HCT116 (cell line): ENCODE measurements at regions not wholly inside any gene's neighbourhood (a gene's known extent, or its start where the extent isn't known, plus 50 kb on each side); places are given as distances from the start of the nearest gene placed in this dataset.

Experiments used
- ATAC-seq: fragments of 200-7000 bp; cut with Tn5 transposase; 2 replicates; pipeline ENCODE4 v1.9.1; 2020; ENCODE audit warnings: mild to moderate bottlenecking, moderate library complexity
- BruUV-seq: library from RNA; stranded (reverse); fragments of 400-500 nt; replicated peaks from 2 replicates; lab custom pipeline; 2021; lab: Mats Ljungman, UMichigan
- CTCF ChIA-PET: fragments of 300-600 bp; sonication (Branson Sonifier 250); formaldehyde crosslinking; loops from one replicate; lab custom pipeline; 2021; ENCODE audit warnings: antibody characterized with exemption; lab: Charles Lee
- POLR2A ChIA-PET: fragments of 300-600, 350-600 bp; sonication (Branson Sonifier 250); formaldehyde crosslinking; loops from one replicate; lab custom pipeline; 2021; ENCODE audit warnings: antibody characterized with exemption; lab: Charles Lee
- RAD21 ChIA-PET, 2 experiments: fragments of 300-600 bp; sonication (Branson Sonifier 250); formaldehyde crosslinking; loops; one replicate each; lab custom pipeline; 2023; ENCODE audit warnings: low total read pairs in 2 of 2; ENCODE audit not compliant: uncharacterized antibody in 2 of 2, unreplicated experiment in 2 of 2, low non-redundant PET in 1 of 2; lab: Charles Lee
- DNase-seq: peaks from one replicate; pipeline ENCODE4 v3.0.0-alpha.2; 2010; ENCODE audit warnings: low read depth, low spot score
- H2AFZ ChIP-seq: fragments of 200-600 bp; shearing (Covaris generic), sonication (generic); 2 replicates; pipeline ENCODE4 v1.6.1; 2017; ENCODE audit warnings: low read depth, mixed run types, mixed read lengths, antibody characterized with exemption, low read length; ENCODE audit not compliant: poor library complexity, severe bottlenecking
- H3K27ac ChIP-seq: 2 replicates; pipeline ENCODE4 v1.5.1; 2012; ENCODE audit warnings: low read depth, low read length
- H3K27me3 ChIP-seq: fragments of 200-600 bp; sonication (generic); 2 replicates; pipeline ENCODE4 v1.6.1; 2016; ENCODE audit warnings: mixed run types, low read length, mixed read lengths; ENCODE audit not compliant: insufficient read depth
- H3K36me3 ChIP-seq, 2 experiments: fragments of 200-500 bp in 1 of 2; fragments of 200-600 bp in 1 of 2; sonication (Bioruptor generic) in 1 of 2; sonication (generic) in 1 of 2; 2 replicates each; pipeline versions ENCODE4 v1.5.1 to v1.6.1; 2014 to 2016; ENCODE audit warnings: low read length in 2 of 2, inconsistent platforms in 1 of 2, mixed read lengths in 1 of 2, mixed run types in 1 of 2; ENCODE audit not compliant: insufficient read depth in 2 of 2, control insufficient read depth in 1 of 2
- H3K4me1 ChIP-seq, 2 experiments: fragments of 200-600 bp in 1 of 2; sonication (generic) in 1 of 2; 2 replicates each; pipeline versions ENCODE4 v1.5.1 to v1.6.1; 2012 to 2017; ENCODE audit warnings: low read length in 2 of 2, inconsistent platforms in 1 of 2, mild to moderate bottlenecking in 1 of 2, mixed read lengths in 1 of 2, mixed run types in 1 of 2, moderate library complexity in 1 of 2; ENCODE audit not compliant: insufficient read depth in 2 of 2, control insufficient read depth in 1 of 2
- H3K4me2 ChIP-seq: fragments of 200-600 bp; sonication (generic); 2 replicates; pipeline ENCODE4 v1.6.1; 2017; ENCODE audit warnings: mixed run types, low read length, mixed read lengths
- H3K4me3 ChIP-seq, 2 experiments: fragments of 200-600 bp in 1 of 2; sonication (generic) in 1 of 2; replicated peaks in 1 of 2; 2 replicates each; pipeline ENCODE4 v1.5.1; 2011 to 2016; ENCODE audit warnings: low read length in 2 of 2, control low read depth in 1 of 2, low read depth in 1 of 2, mild to moderate bottlenecking in 1 of 2, mixed read lengths in 1 of 2, mixed run types in 1 of 2
- H3K79me2 ChIP-seq: fragments of 200-600 bp; sonication (generic); 2 replicates; pipeline ENCODE4 v1.6.1; 2017; ENCODE audit warnings: mild to moderate bottlenecking, mixed run types, low read length, moderate library complexity, mixed read lengths; ENCODE audit not compliant: insufficient read depth
- H3K9ac ChIP-seq: fragments of 200-600 bp; sonication (generic); 2 replicates; pipeline ENCODE4 v1.6.1; 2016; ENCODE audit warnings: low read length, mixed read lengths
- H3K9me2 ChIP-seq: fragments of 200-600 bp; sonication (generic), shearing (Covaris generic); 2 replicates; pipeline ENCODE4 v1.6.1; 2017; ENCODE audit warnings: mixed run types, mild to moderate bottlenecking, moderate library complexity; ENCODE audit not compliant: insufficient read depth
- H3K9me3 ChIP-seq, 2 experiments: fragments of 200-500 bp in 1 of 2; fragments of 200-600 bp in 1 of 2; sonication (Bioruptor generic) in 1 of 2; sonication (generic) in 1 of 2; 2 replicates each; pipeline ENCODE4 v1.6.1; 2014 to 2017; ENCODE audit warnings: low read length in 2 of 2, mixed read lengths in 2 of 2, inconsistent platforms in 1 of 2, low read depth in 1 of 2, mild to moderate bottlenecking in 1 of 2, mixed run types in 1 of 2, moderate library complexity in 1 of 2; ENCODE audit not compliant: control insufficient read depth in 1 of 2, insufficient read depth in 1 of 2
- H4K20me1 ChIP-seq: fragments of 200-600 bp; sonication (generic), shearing (Covaris generic); 2 replicates; pipeline ENCODE4 v1.6.1; 2017; ENCODE audit warnings: mixed run types, mild to moderate bottlenecking, moderate library complexity; ENCODE audit not compliant: insufficient read depth
- CTCF ChIP-seq, 3 experiments: fragments of 200-600 bp in 1 of 3; sonication (generic) in 1 of 3; IDR thresholded peaks in 2 of 3; conservative IDR thresholded peaks in 1 of 3; 2 replicates each; pipeline ENCODE4 v1.5.1; 2012 to 2017; ENCODE audit warnings: low read depth in 2 of 3, low read length in 2 of 3, antibody characterized with exemption in 1 of 3, borderline replicate concordance in 1 of 3, control low read depth in 1 of 3, mild to moderate bottlenecking in 1 of 3, mixed read lengths in 1 of 3, mixed run types in 1 of 3, moderate library complexity in 1 of 3; ENCODE audit not compliant: insufficient read depth in 1 of 3
- ELF1 ChIP-seq: IDR thresholded peaks from 2 replicates; pipeline ENCODE4 v1.6.1; 2012; ENCODE audit warnings: low read depth, borderline replicate concordance
- EZH2 ChIP-seq: fragments of 200-600 bp; sonication (generic); IDR thresholded peaks from 2 replicates; pipeline ENCODE4 v1.6.1; 2017; ENCODE audit warnings: antibody characterized with exemption, mixed run types
- FOSL1 ChIP-seq: IDR thresholded peaks from 2 replicates; pipeline ENCODE4 v1.6.1; 2012; ENCODE audit warnings: low read depth
- JUND ChIP-seq: IDR thresholded peaks from 2 replicates; pipeline ENCODE4 v1.6.1; 2012
- POLR2A ChIP-seq: IDR thresholded peaks from 2 replicates; pipeline ENCODE4 v1.7.0; 2011; ENCODE audit warnings: borderline replicate concordance; ENCODE audit not compliant: insufficient read depth, insufficient read length; ENCODE audit errors: extremely low read depth
- POLR2AphosphoS5 ChIP-seq: IDR thresholded peaks from 2 replicates; pipeline ENCODE4 v1.6.1; 2011; ENCODE audit warnings: mild to moderate bottlenecking, low read depth, low read length, moderate library complexity
- SP1 ChIP-seq: IDR thresholded peaks from 2 replicates; pipeline ENCODE4 v1.6.1; 2012; ENCODE audit warnings: low read depth
- YY1 ChIP-seq: IDR thresholded peaks from 2 replicates; pipeline ENCODE4 v1.6.1; 2011; ENCODE audit warnings: low read length, low read depth, moderate library complexity, mild to moderate bottlenecking; ENCODE audit not compliant: insufficient replicate concordance; ENCODE audit errors: extremely low read depth
- ZBTB33 ChIP-seq: IDR thresholded peaks from 2 replicates; pipeline ENCODE4 v1.6.1; 2011; ENCODE audit warnings: mild to moderate bottlenecking, low read length, moderate library complexity; ENCODE audit not compliant: insufficient replicate concordance; ENCODE audit errors: extremely low read depth
- ZFX ChIP-seq: fragments of 450-650 bp; IDR thresholded peaks from 2 replicates; pipeline ENCODE4 v1.6.1; 2017
- ZNF274 ChIP-seq: fragments of 200-500 bp; sonication (Bioruptor generic); IDR thresholded peaks from 2 replicates; pipeline ENCODE4 v1.6.1; 2014; ENCODE audit warnings: mild to moderate bottlenecking, low read depth, low read length, inconsistent platforms
- intact Hi-C: fragments of 100-400 bp; cut with micrococcal nuclease; formaldehyde crosslinking; loops from 2 replicates; pipeline ENCODE4 v1.10.0; 2022

DNA sequence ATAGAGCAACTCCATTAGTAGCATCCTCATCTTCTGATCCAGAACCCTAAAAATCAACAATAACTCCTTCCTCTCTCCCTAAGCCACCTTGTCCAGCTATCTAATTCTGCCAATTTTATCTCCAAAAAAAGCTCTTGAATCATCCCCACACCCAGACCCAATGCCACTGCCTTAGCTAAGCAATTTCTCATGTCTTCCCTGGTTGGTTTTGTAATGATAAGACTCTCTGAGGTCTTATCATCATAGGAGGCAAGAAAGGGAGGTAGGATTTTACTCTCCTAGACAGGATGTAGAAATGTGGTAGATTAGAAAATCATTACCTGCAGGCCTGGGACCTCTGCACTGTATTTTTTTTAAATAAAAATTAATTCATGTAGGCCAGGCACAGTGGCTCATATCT lies 283.5 kb upstream of the NEBL start:
- no peaks in the 10 kb centered on the region for H4K20me1 ChIP-seq
- no TSS peak for BruUV-seq
- RAD21 ChIA-PET, result no interaction called here
- intact Hi-C loops, result no loop called here
- POLR2A ChIA-PET, result no interaction called here
- CTCF ChIA-PET, result no interaction called here
- no peaks in the 10 kb centered on the region for H3K36me3 ChIP-seq
- no peak overlapping the region for H3K4me3 ChIP-seq
- ATAC-seq (no peak), DNase-seq (no peak)
- no peak for TF ChIP-seq POLR2AphosphoS5
- no peak for TF ChIP-seq FOSL1
- TF ChIP-seq ZFX, result no peak
- TF ChIP-seq EZH2, result no peak
- TF ChIP-seq ZNF274, result no peak
- TF ChIP-seq SP1, result no peak
- H3K27me3 ChIP-seq, result no peaks in the 10 kb centered on the region
- H3K79me2 ChIP-seq, result no peaks in the 10 kb centered on the region
- H3K9me3 ChIP-seq, result 0 out of 4 replicates have a peak, but pooled peaks cover 0 to 3% of the 10 kb centered on the region in 2 experiments
- peaks cover 26 to 33% of the 10 kb centered on the region in 2 experiments for H3K4me1 ChIP-seq
- H2AFZ ChIP-seq, result no peak overlapping the region
- H3K4me2 ChIP-seq, result no peak overlapping the region
- no peak overlapping the region for H3K27ac ChIP-seq
- no peak overlapping the region for H3K9ac ChIP-seq
- H3K9me2 ChIP-seq, result no peaks in the 10 kb centered on the region

GRCh38 chr10:21176934-21177480 lies 279.9 kb upstream of the NEBL start:
- no peak overlapping the region for H3K4me3 ChIP-seq
- no peak overlapping the region for H3K27ac ChIP-seq
- no peaks in the 10 kb centered on the region for H3K9me2 ChIP-seq
- no peaks in the 10 kb centered on the region for H3K36me3 ChIP-seq
- H3K4me1 ChIP-seq, result peaks cover 21 to 39% of the 10 kb centered on the region in 2 experiments
- no peak for TF ChIP-seq JUND
- TF ChIP-seq YY1, result no peak
- TF ChIP-seq CTCF (IDR thresholded peaks at IDR 0.05 in 2 of 3, conservative IDR thresholded peaks at IDR 0.05 in 1 of 3; ENCODE audit: borderline replicate concordance in 1 of 3, insufficient read depth in 1 of 3, low read depth in 2 of 3, low read length in 2 of 3), result no peak
- no peak for TF ChIP-seq ZBTB33
- TF ChIP-seq POLR2AphosphoS5, result no peak
- no peak for TF ChIP-seq POLR2A
- no peak for TF ChIP-seq ELF1
- no peak overlapping the region for H3K9ac ChIP-seq
- POLR2A ChIA-PET, result no interaction called here
- no peak overlapping the region for H3K4me2 ChIP-seq
- no peaks in the 10 kb centered on the region for H4K20me1 ChIP-seq
- H3K79me2 ChIP-seq, result no peaks in the 10 kb centered on the region
- no TSS peak for BruUV-seq
- no peak for ATAC-seq
- CTCF ChIA-PET, result no interaction called here
- DNase-seq, result no peak
- intact Hi-C loops, result no loop called here
- no peaks in the 10 kb centered on the region for H3K27me3 ChIP-seq
- 0 out of 4 replicates have a peak, but pooled peaks cover 0 to 3% of the 10 kb centered on the region in 2 experiments for H3K9me3 ChIP-seq
- RAD21 ChIA-PET, result no interaction called here
- H2AFZ ChIP-seq, result peak overlapping the region; percentile 21
